Upper lobe of right lung (tissue), 1 donor: ENCODE measurements at regions not wholly inside any gene's neighbourhood (a gene's known extent, or its start where the extent isn't known, plus 50 kb on each side); places are given as distances from the start of the nearest gene placed in this dataset.
"Not testable (repeated sequence)": the region's sequence is repeated elsewhere in the genome, so short reads cannot be mapped to it uniquely, and the experiment has no call there.

Source experiments
- ATAC-seq: fragments of 200-7000 bp; cut with Tn5 transposase; one replicate; pipeline ENCODE4 v1.9.1; 2020; ENCODE audit warnings: mild to moderate bottlenecking, moderate library complexity
- DNase-seq: peaks from one replicate; pipeline ENCODE4 v3.0.0-alpha.2; 2020
- H3K27ac ChIP-seq: fragments of 200-600 bp; one replicate; pipeline ENCODE4 v1.8.0; 2022
- H3K27me3 ChIP-seq: fragments of 200-600 bp; one replicate; pipeline ENCODE4 v1.8.0; 2022; ENCODE audit warnings: mild to moderate bottlenecking
- H3K36me3 ChIP-seq: fragments of 200-600 bp; one replicate; pipeline ENCODE4 v1.8.0; 2022
- H3K4me1 ChIP-seq: fragments of 200-600 bp; one replicate; pipeline ENCODE4 v1.8.0; 2022
- H3K4me3 ChIP-seq: fragments of 200-600 bp; one replicate; pipeline ENCODE4 v1.8.0; 2022; ENCODE audit warnings: mild to moderate bottlenecking
- H3K9me3 ChIP-seq: fragments of 200-600 bp; one replicate; pipeline ENCODE4 v1.8.0; 2022
- CTCF ChIP-seq: fragments of 200-600 bp; IDR thresholded peaks from one replicate; pipeline ENCODE4 v1.8.0; 2022; ENCODE audit warnings: antibody characterized with exemption
- intact Hi-C: fragments of 100-400 bp; cut with DNase I; formaldehyde crosslinking; loops from one replicate; pipeline ENCODE4 v1.11.0; 2022
- donor health status: DM: no; HTN: yes; CAD: no; lungs with severe emphysema.

- TF ChIP-seq CTCF: no peak
- no peak for DNase-seq
- intact Hi-C loops: no loop called here
Measured at GRCh38 chr9:87020169-87020950, 73.1 kb upstream of the GAS1 start.

GRCh38 chr9:87022178-87022577, 74.9 kb upstream of the GAS1 start:
- DNase-seq: no peak
- no peak for ATAC-seq
- Histone ChIP-seq H3K27ac (no peak overlapping the region), H3K27me3 (no peaks in the 10 kb centered on the region), H3K4me3 (no peak overlapping the region), H3K9me3 (no peaks in the 10 kb centered on the region), H3K36me3 (no peaks in the 10 kb centered on the region), H3K4me1 (no peaks in the 10 kb centered on the region)
- no peak for TF ChIP-seq CTCF
- intact Hi-C loops: no loop called here

More at GRCh38 chr9:87020169-87020950, 73.1 kb upstream of the GAS1 start:
- no peak for ATAC-seq
- Histone ChIP-seq H3K27ac (no peak overlapping the region), H3K36me3 (no peaks in the 10 kb centered on the region), H3K27me3 (no peaks in the 10 kb centered on the region), H3K4me3 (no peak overlapping the region), H3K9me3 (no peaks in the 10 kb centered on the region), H3K4me1 (no peaks in the 10 kb centered on the region)

GRCh38 chr9:87026204-87026603, 78.9 kb upstream of the GAS1 start:
- no peaks in the 10 kb centered on the region for H3K9me3 ChIP-seq
- ATAC-seq: no peak

GRCh38 chr9:87028836-87029235, 81.5 kb upstream of the GAS1 start:
- H3K9me3 ChIP-seq, H3K4me1 ChIP-seq, H3K36me3 ChIP-seq, intact Hi-C loops, H3K27me3 ChIP-seq, H3K27ac ChIP-seq, DNase-seq, H3K4me3 ChIP-seq, ATAC-seq: not testable (repeated sequence)

More at GRCh38 chr9:87026204-87026603, 78.9 kb upstream of the GAS1 start:
- no peak overlapping the region for H3K4me3 ChIP-seq
- no peak for TF ChIP-seq CTCF
- DNase-seq: no peak
- no peaks in the 10 kb centered on the region for H3K36me3 ChIP-seq
- H3K27me3 ChIP-seq: no peaks in the 10 kb centered on the region
- no peak overlapping the region for H3K27ac ChIP-seq
- intact Hi-C loops: no loop called here
- no peaks in the 10 kb centered on the region for H3K4me1 ChIP-seq

- Histone ChIP-seq H3K36me3 (no peaks in the 10 kb centered on the region), H3K9me3 (no peaks in the 10 kb centered on the region), H3K27me3 (no peaks in the 10 kb centered on the region), H3K27ac (no peak overlapping the region), H3K4me3 (no peak overlapping the region), H3K4me1 (no peaks in the 10 kb centered on the region)
- intact Hi-C loops: no loop called here
- no peak for TF ChIP-seq CTCF
- ATAC-seq: no peak
- DNase-seq: no peak
Measured at GRCh38 chr9:87029905-87030304, 82.6 kb upstream of the GAS1 start.

GRCh38 chr9:87034841-87035240, 87.5 kb upstream of the GAS1 start:
- no peak for DNase-seq
- ATAC-seq: no peak
- H3K27ac ChIP-seq: no peak overlapping the region

More at GRCh38 chr9:87034841-87035240, 87.5 kb upstream of the GAS1 start:
- Histone ChIP-seq H3K4me1 (no peaks in the 10 kb centered on the region), H3K27me3 (no peaks in the 10 kb centered on the region), H3K9me3 (no peaks in the 10 kb centered on the region), H3K4me3 (no peak overlapping the region), H3K36me3 (no peaks in the 10 kb centered on the region)
- intact Hi-C loops: no loop called here
- no peak for TF ChIP-seq CTCF
